Astrocyte (in vitro differentiated cells and primary cell): ENCODE measurements at regions not wholly inside any gene's neighbourhood (a gene's known extent, or its start where the extent isn't known, plus 50 kb on each side); places are given as distances from the start of the nearest gene placed in this dataset.

Experiments
- EZH2 ChIP-seq: IDR thresholded peaks from 2 replicates; pipeline ENCODE4 v1.6.1; 2012; ENCODE audit warnings: mild to moderate bottlenecking, low read length, inconsistent platforms; ENCODE audit not compliant: insufficient read depth
- TF ChIP-seq, protein P1 (sequence below): IDR thresholded peaks from 2 replicates; pipeline ENCODE4 v1.5.1; 2011; ENCODE audit warnings: low read depth, mild to moderate bottlenecking, inconsistent platforms, low read length, moderate library complexity; ENCODE audit not compliant: insufficient read depth

DNA sequence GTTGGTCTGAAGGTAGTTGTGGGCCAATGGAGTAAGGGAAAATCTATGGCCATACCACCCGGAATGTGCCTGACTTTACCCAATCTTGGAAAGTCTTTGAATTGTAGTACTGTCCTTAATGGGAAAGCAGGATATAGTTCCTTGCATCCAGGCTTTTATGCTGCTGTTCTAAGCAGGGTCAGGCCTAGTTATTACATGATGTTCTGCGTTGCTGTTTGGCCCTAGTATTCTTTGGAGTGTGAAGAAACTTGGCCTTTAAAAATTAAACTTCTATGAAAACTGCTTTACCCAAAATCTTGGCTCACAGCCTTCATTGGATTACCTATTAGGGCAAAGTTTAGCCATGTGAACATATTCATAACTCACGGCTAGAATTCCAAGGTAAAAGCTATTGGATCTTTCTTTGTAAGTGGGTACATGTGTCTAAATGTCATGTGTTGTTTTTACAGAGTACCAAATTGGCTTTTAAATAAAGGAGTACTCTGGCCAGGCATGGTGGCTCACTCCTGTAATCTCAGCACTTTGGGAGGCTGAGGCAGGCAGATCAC, 211.1 kb downstream of the DTWD2 start:
- TF ChIP-seq, protein P1, sequence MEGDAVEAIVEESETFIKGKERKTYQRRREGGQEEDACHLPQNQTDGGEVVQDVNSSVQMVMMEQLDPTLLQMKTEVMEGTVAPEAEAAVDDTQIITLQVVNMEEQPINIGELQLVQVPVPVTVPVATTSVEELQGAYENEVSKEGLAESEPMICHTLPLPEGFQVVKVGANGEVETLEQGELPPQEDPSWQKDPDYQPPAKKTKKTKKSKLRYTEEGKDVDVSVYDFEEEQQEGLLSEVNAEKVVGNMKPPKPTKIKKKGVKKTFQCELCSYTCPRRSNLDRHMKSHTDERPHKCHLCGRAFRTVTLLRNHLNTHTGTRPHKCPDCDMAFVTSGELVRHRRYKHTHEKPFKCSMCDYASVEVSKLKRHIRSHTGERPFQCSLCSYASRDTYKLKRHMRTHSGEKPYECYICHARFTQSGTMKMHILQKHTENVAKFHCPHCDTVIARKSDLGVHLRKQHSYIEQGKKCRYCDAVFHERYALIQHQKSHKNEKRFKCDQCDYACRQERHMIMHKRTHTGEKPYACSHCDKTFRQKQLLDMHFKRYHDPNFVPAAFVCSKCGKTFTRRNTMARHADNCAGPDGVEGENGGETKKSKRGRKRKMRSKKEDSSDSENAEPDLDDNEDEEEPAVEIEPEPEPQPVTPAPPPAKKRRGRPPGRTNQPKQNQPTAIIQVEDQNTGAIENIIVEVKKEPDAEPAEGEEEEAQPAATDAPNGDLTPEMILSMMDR = no peak
- no peak for TF ChIP-seq EZH2
